Progenitor cell of endocrine pancreas (in vitro differentiated cells): ENCODE measurements at regions not wholly inside any gene's neighbourhood (a gene's known extent, or its start where the extent isn't known, plus 50 kb on each side); places are given as distances from the start of the nearest gene placed in this dataset.

Experiments used
- DNase-seq: peaks from one replicate; pipeline ENCODE4 v3.0.0; 2021; ENCODE audit warnings: low spot score; ENCODE audit not compliant: unreplicated experiment
- H3K27ac Mint-ChIP-seq: 2 replicates; pipeline ENCODE4 v1.8.0; 2021; ENCODE audit warnings: mild to moderate bottlenecking, moderate library complexity, mixed read lengths
- H3K27me3 Mint-ChIP-seq: 2 replicates; pipeline ENCODE4 v1.8.0; 2021; ENCODE audit warnings: mixed read lengths
- H3K36me3 Mint-ChIP-seq: 2 replicates; pipeline ENCODE4 v1.8.0; 2022; ENCODE audit warnings: mixed read lengths; ENCODE audit not compliant: insufficient read depth
- H3K4me1 Mint-ChIP-seq: 2 replicates; pipeline ENCODE4 v1.8.0; 2021; ENCODE audit warnings: low read depth, mixed read lengths
- H3K4me3 Mint-ChIP-seq: 2 replicates; pipeline ENCODE4 v1.8.0; 2021; ENCODE audit warnings: low read depth, mild to moderate bottlenecking, moderate library complexity, mixed read lengths
- H3K9me3 Mint-ChIP-seq: 2 replicates; pipeline ENCODE4 v1.8.0; 2021; ENCODE audit warnings: low read depth, mixed read lengths
- TF ChIP-seq, protein P1 (sequence below): fragments of 200-600 bp; sonication (generic); IDR thresholded peaks from one replicate; pipeline ENCODE4 v1.5.0; 2021; ENCODE audit warnings: antibody characterized with exemption, mild to moderate bottlenecking; ENCODE audit not compliant: unreplicated experiment

DNA sequence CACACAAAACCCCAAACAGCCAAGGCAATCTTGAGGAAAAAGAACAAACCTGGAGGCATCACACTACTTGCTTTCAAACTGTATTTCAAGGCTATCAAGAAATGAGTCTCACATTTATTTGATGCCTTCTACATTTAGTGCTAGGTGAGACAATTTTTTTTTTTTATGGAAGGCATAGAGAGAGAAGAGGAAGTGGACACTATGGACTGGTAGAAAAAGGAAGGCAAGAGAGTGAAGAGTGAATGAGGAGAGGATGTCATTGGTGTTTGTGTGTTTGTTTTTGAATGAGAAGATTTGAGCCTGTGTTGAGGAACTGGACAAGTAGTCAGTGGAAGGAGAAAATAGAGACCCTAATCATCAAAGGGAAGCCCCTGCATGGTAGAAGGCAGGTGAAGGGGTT, 182.0 kb upstream of the JAG1 start:
- TF ChIP-seq, protein P1, sequence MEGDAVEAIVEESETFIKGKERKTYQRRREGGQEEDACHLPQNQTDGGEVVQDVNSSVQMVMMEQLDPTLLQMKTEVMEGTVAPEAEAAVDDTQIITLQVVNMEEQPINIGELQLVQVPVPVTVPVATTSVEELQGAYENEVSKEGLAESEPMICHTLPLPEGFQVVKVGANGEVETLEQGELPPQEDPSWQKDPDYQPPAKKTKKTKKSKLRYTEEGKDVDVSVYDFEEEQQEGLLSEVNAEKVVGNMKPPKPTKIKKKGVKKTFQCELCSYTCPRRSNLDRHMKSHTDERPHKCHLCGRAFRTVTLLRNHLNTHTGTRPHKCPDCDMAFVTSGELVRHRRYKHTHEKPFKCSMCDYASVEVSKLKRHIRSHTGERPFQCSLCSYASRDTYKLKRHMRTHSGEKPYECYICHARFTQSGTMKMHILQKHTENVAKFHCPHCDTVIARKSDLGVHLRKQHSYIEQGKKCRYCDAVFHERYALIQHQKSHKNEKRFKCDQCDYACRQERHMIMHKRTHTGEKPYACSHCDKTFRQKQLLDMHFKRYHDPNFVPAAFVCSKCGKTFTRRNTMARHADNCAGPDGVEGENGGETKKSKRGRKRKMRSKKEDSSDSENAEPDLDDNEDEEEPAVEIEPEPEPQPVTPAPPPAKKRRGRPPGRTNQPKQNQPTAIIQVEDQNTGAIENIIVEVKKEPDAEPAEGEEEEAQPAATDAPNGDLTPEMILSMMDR, result no peak
- H3K36me3 Mint-ChIP-seq, result peaks cover 2% of the 10 kb centered on the region

DNA sequence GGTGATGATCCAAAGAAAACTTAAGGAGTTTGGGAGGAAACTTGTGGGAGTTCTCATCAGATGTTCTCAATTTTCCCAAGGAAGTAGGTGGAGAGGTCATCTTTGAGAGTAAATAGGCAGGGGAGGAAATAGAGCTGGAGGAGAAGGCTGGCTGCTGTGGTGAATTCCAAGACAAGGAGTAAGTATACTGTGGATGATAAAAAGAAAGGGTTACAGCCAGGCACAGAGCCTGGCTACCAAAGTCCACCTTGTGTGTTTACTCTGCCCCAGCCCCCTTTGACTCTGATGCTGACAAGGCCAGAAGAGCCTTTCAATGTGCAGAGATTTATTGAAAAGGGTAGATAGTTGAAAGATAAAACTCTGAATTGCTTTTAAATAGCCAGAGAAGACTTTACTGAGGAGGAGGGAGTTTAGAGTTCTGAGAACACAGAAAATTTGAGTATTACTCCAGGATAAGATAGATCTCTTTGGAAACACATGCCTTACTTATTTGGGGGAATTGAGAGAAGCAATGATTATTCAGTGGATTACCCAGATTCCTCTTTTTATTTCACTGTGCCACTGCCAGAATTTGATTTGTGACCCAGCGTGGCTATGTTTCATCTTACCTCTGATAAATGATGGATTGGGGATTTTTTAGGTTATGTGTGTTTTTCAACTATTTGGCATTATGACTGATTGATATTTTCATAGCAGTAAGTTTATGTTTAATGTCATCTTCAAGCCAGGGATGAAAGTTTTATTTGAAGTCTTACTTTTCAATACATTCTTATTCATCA, 182.6 kb upstream of the JAG1 start:
- TF ChIP-seq, protein P1, result no peak
- H3K36me3 Mint-ChIP-seq, result peaks cover 2% of the 10 kb centered on the region
- H3K4me3 Mint-ChIP-seq, result peak overlapping the region; percentile 40
- DNase-seq, result no peak
- H3K9me3 Mint-ChIP-seq, result peaks cover 11% of the 10 kb centered on the region
- H3K27me3 Mint-ChIP-seq, result peaks cover 6% of the 10 kb centered on the region
- no peak overlapping the region for H3K27ac Mint-ChIP-seq
- peaks cover 22% of the 10 kb centered on the region for H3K4me1 Mint-ChIP-seq

More for the DNA sequence above, 182.0 kb upstream of the JAG1 start:
- Mint-ChIP-seq H3K9me3 (peaks cover 11% of the 10 kb centered on the region), H3K27ac (peak overlapping the region; percentile 0), H3K4me3 (peak overlapping the region; percentile 40), H3K27me3 (peaks cover 6% of the 10 kb centered on the region), H3K4me1 (peaks cover 25% of the 10 kb centered on the region)
- DNase-seq, result no peak

DNA sequence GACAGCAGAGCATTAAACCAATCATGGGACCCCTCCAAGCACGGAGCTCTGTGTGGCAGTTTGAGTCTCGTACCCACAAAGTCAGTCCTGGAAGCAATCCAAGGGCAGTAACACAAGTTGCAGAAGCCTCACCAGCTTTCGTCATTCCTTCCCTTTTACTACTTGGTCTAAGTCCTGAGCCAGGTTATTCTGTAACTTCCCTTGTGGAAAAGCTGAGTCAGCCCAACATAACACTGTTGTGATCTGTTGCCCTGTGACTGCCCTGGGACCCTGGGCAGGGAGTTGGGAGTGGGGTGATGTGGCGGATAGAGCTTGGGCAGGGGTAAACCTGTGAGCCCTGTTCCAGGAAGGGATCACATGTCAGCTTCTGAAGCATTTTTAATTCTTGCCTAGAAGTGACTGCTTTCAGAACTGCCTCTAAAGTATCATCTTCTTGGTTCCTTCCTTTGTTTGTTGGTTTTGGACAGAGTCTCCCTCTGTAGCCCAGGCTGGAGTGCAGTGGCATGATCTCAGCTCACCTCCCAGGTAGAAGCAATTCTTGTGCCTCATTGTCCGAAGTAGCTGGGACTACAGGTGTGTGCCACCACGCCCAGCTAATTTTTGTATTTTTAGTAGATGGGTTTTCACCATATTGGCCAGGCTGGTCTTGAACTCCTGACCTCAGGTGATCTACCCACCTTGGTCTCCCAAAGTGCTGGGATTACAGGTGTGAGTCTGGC, 183.7 kb upstream of the JAG1 start:
- peaks cover 22% of the 10 kb centered on the region for H3K4me1 Mint-ChIP-seq
- H3K4me3 Mint-ChIP-seq, result no peak overlapping the region
- peaks cover 3% of the 10 kb centered on the region for H3K27me3 Mint-ChIP-seq
- no peak for DNase-seq
- no peak overlapping the region for H3K27ac Mint-ChIP-seq
- TF ChIP-seq, protein P1, result no peak
- H3K36me3 Mint-ChIP-seq, result peaks cover 2% of the 10 kb centered on the region
- peaks cover 11% of the 10 kb centered on the region for H3K9me3 Mint-ChIP-seq

DNA sequence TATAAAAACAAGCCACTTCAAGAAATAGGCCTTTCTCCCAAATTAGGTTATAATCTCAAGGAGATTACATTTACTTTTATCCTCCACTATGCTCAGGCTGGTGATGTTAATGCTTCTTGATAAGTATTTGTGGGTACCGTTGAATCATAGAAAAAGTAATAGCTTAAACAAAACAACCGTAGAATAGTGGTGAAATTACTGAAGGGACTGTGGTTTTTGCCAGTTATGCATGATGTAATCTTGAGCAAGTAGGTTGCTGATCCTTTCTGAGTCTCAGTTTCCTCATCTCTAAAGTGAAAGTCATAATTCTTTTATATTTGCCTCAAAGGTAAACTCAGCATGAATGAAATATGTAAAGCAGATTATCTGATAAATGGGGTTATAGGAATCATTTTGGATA, 187.3 kb upstream of the JAG1 start:
- H3K27ac Mint-ChIP-seq, result no peak overlapping the region
- H3K27me3 Mint-ChIP-seq, result peaks cover 12% of the 10 kb centered on the region
- H3K36me3 Mint-ChIP-seq, result no peaks in the 10 kb centered on the region
- H3K4me1 Mint-ChIP-seq, result peaks cover 16% of the 10 kb centered on the region
- TF ChIP-seq, protein P1, result no peak
- DNase-seq, result no peak
- H3K9me3 Mint-ChIP-seq, result peaks cover under 1% of the 10 kb centered on the region
- no peak overlapping the region for H3K4me3 Mint-ChIP-seq

DNA sequence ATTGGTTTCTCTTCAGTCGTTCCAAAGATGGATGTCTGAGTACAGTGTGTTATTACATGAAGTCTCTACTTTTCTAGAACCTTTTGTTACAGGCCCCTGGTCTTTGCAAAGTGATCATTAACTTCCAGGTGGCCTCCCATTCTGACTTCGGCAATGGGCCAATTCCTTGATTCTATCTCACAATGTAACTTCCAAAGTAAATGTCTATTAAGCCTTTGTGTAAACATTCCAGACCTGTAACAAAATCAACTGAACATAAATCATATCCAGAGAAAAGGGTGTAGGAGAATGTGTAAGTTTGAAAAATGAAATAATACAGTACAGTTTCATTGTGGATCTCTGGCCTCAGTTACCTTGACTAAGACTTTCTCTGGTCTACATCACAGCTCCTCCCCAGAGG, 187.8 kb upstream of the JAG1 start:
- peaks cover 12% of the 10 kb centered on the region for H3K27me3 Mint-ChIP-seq
- TF ChIP-seq, protein P1, result no peak

More for the DNA sequence above, 187.8 kb upstream of the JAG1 start:
- Mint-ChIP-seq H3K4me3 (no peak overlapping the region), H3K36me3 (no peaks in the 10 kb centered on the region), H3K9me3 (no peaks in the 10 kb centered on the region), H3K4me1 (peaks cover 11% of the 10 kb centered on the region), H3K27ac (no peak overlapping the region)
- no peak for DNase-seq
